Left ventricle myocardium inferior (tissue), 1 donor: ENCODE measurements at regions not wholly inside any gene's neighbourhood (a gene's known extent, or its start where the extent isn't known, plus 50 kb on each side); places are given as distances from the start of the nearest gene placed in this dataset.

Experiments used
- DNase-seq: peaks from one replicate; pipeline ENCODE4 v3.0.0-alpha.2; 2020
- H3K27ac ChIP-seq: fragments of 200-600 bp; replicated peaks from 2 replicates; pipeline ENCODE4 v1.8.0; 2021
- H3K27me3 ChIP-seq: fragments of 200-600 bp; 2 replicates; pipeline ENCODE4 v1.8.0; 2021; ENCODE audit warnings: low read depth
- H3K36me3 ChIP-seq: fragments of 200-600 bp; 2 replicates; pipeline ENCODE4 v1.8.0; 2021
- H3K4me1 ChIP-seq: fragments of 200-600 bp; 2 replicates; pipeline ENCODE4 v1.8.0; 2021
- H3K4me3 ChIP-seq: fragments of 200-600 bp; 2 replicates; pipeline ENCODE4 v1.8.0; 2021; ENCODE audit warnings: mild to moderate bottlenecking, moderate library complexity
- H3K9me3 ChIP-seq: fragments of 200-600 bp; replicated peaks from 2 replicates; pipeline ENCODE4 v1.8.0; 2021
- intact Hi-C: fragments of 100-400 bp; cut with micrococcal nuclease; formaldehyde crosslinking; loops from one replicate; pipeline ENCODE4 v1.11.0; 2022
- TF ChIP-seq, protein P1 (sequence below): fragments of 200-600 bp; IDR thresholded peaks from 2 replicates; pipeline ENCODE4 v1.8.0; 2021; ENCODE audit warnings: antibody characterized with exemption, mild to moderate bottlenecking, borderline replicate concordance
- donor health status: DM: no; HTN: yes; CAD: no; lungs with severe emphysema.

DNA sequence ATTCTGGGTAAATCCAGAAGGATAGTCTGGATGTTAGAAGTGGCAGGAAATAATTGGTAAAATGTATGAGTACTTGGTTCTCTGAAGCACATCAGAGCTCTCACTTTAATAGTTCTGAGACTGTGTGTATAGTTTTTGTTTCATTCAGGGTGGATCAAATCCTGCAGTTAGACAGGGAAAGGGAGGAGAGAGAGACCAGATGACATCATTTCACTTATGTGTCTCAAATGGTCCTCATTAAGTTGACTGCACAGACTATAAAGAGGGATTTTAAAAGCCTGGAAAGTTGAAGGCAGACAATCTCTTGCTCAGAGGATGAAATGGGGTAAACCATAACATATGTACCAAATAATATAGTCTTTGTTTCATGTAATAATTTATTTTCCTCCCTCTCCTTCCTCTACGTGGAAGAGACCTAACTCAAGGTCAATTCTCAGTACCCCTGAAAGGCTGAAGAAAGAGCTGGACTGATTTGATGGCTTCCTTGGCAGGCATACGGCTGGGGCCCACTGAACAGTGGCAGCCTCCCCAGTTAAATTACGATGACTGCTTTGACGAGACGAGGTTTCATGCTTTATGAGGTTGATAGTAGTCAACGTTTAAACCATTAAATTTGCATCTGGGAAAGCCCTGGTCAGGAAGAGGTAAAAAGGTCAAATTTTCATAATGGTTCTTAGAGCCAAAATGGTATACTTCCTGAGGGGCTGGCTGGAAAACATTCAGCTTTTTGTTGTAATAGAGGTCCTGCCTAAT lies 395.1 kb upstream of the RPS23 start:
- H3K9me3 ChIP-seq: no peaks in the 10 kb centered on the region
- TF ChIP-seq, protein P1, sequence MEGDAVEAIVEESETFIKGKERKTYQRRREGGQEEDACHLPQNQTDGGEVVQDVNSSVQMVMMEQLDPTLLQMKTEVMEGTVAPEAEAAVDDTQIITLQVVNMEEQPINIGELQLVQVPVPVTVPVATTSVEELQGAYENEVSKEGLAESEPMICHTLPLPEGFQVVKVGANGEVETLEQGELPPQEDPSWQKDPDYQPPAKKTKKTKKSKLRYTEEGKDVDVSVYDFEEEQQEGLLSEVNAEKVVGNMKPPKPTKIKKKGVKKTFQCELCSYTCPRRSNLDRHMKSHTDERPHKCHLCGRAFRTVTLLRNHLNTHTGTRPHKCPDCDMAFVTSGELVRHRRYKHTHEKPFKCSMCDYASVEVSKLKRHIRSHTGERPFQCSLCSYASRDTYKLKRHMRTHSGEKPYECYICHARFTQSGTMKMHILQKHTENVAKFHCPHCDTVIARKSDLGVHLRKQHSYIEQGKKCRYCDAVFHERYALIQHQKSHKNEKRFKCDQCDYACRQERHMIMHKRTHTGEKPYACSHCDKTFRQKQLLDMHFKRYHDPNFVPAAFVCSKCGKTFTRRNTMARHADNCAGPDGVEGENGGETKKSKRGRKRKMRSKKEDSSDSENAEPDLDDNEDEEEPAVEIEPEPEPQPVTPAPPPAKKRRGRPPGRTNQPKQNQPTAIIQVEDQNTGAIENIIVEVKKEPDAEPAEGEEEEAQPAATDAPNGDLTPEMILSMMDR: no peak
- no peak overlapping the region for H3K27ac ChIP-seq
- H3K36me3 ChIP-seq: no peaks in the 10 kb centered on the region
- no peak for DNase-seq
- intact Hi-C loops: no loop called here
- H3K4me1 ChIP-seq: no peaks in the 10 kb centered on the region
- no peaks in the 10 kb centered on the region for H3K27me3 ChIP-seq
- no peak overlapping the region for H3K4me3 ChIP-seq

DNA sequence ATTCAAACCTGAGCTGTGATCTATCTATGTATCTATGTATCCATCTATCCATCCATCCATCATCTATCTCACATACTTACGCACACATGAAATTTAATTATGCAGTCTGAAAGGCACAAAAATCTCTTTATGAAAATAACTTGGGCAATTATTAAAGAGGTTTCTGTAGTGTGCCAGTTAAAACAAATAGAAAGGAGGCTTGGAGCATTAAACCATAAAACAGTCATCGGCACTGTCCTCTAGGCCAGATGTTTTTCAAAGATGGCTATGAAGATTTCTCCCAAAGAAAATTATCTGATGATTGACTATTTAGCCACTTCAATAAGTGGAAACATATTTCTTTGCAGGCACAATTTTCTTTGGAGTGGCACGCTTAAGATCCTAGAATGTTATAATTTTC lies 392.5 kb upstream of the RPS23 start:
- Histone ChIP-seq H3K27me3 (no peaks in the 10 kb centered on the region), H3K4me3 (no peak overlapping the region)
- TF ChIP-seq, protein P1: no peak

DNA sequence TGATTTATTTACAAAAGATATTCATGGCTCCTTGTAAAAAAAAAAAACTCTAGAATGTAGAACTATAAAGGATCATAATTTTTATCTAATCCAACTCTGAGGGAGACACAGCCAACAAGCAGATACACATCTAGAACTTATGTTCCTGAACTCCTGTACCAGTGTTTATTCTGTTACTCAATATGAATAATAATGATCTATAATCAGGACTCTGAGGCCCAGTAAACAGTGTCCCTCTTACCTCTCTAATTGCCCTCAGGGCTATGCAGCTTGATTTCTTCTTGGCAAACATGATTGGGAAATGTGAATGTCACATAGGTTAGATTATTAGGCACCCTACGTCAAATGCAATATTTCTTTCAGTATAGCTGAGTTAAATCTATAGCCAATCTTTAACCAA lies 391.6 kb upstream of the RPS23 start:
- Histone ChIP-seq H3K4me1 (no peaks in the 10 kb centered on the region), H3K36me3 (no peaks in the 10 kb centered on the region), H3K27ac (no peak overlapping the region), H3K27me3 (no peaks in the 10 kb centered on the region), H3K4me3 (no peak overlapping the region), H3K9me3 (no peaks in the 10 kb centered on the region)
- DNase-seq: no peak
- TF ChIP-seq, protein P1: no peak
- intact Hi-C loops: no loop called here

More for the DNA sequence above, 392.5 kb upstream of the RPS23 start:
- no peaks in the 10 kb centered on the region for H3K36me3 ChIP-seq
- no peak overlapping the region for H3K27ac ChIP-seq
- DNase-seq: no peak
- intact Hi-C loops: no loop called here
- H3K9me3 ChIP-seq: no peaks in the 10 kb centered on the region
- H3K4me1 ChIP-seq: no peaks in the 10 kb centered on the region

DNA sequence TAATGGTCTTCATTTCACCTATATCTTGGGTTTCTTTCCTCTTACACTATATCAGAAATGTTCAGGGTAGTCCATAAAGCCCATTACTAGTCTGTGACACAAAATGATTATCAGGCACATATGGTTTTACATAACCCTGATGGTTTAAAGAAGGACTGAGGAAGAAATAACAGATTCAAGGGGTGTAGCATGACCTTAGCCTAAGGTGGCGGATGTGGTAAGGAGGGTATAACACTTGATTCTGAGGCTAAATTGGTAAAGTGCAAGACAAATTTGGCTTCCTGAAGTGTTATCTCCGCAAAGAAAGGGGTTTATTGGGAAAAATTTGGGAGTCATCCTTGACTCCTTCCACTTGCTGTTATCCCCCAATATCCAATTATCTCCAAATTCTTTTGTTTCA lies 388.2 kb upstream of the RPS23 start:
- DNase-seq: no peak
- intact Hi-C loops: no loop called here
- H3K36me3 ChIP-seq: no peaks in the 10 kb centered on the region
- H3K27me3 ChIP-seq: no peaks in the 10 kb centered on the region
- TF ChIP-seq, protein P1: no peak
- no peak overlapping the region for H3K27ac ChIP-seq
- no peaks in the 10 kb centered on the region for H3K4me1 ChIP-seq
- H3K9me3 ChIP-seq: no peaks in the 10 kb centered on the region
- H3K4me3 ChIP-seq: no peak overlapping the region

DNA sequence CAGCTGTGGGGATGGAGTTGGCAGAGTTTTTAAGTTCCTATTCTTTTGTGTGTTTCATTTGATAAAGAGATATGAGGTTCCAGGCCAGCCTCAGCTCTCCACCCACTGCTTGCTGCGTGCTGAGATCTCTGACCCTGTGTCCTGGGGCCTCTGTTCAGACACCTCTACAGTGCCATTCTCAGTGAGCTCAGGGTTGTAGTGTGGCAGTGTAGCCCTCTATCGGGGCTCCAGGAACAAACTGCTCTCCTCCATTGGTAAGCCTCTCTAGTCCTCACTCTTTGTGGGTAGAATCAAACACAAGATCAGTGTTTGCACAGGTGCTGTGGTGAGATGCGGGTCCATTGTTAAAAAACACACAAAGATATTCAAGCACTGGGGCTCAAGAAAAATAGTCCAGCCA lies 386.6 kb upstream of the RPS23 start:
- H3K27ac ChIP-seq: no peak overlapping the region
- no peaks in the 10 kb centered on the region for H3K27me3 ChIP-seq
- no peak overlapping the region for H3K4me3 ChIP-seq
- intact Hi-C loops: no loop called here
- H3K36me3 ChIP-seq: no peaks in the 10 kb centered on the region
- TF ChIP-seq, protein P1: no peak
- DNase-seq: no peak
- H3K9me3 ChIP-seq: no peaks in the 10 kb centered on the region
- H3K4me1 ChIP-seq: no peaks in the 10 kb centered on the region
